HUES6 (cell line): ENCODE measurements at regions not wholly inside any gene's neighbourhood (a gene's known extent, or its start where the extent isn't known, plus 50 kb on each side); places are given as distances from the start of the nearest gene placed in this dataset.
"Not testable (repeated sequence)": the region's sequence is repeated elsewhere in the genome, so short reads cannot be mapped to it uniquely, and the experiment has no call there.

ENCODE experiments used
- H3K27ac ChIP-seq: 2 replicates; pipeline ENCODE4 v1.7.0; 2013; ENCODE audit warnings: low read depth, mild to moderate bottlenecking, low read length, inconsistent platforms
- H3K27me3 ChIP-seq: 2 replicates; pipeline ENCODE4 v1.6.1; 2013; ENCODE audit warnings: low read length; ENCODE audit not compliant: control insufficient read depth, insufficient read depth
- H3K36me3 ChIP-seq: 2 replicates; pipeline ENCODE4 v1.6.1; 2013; ENCODE audit warnings: low read length; ENCODE audit not compliant: control insufficient read depth, insufficient read depth
- H3K4me1 ChIP-seq: 2 replicates; pipeline ENCODE4 v1.6.1; 2013; ENCODE audit warnings: low read length; ENCODE audit not compliant: control insufficient read depth, insufficient read depth
- H3K4me3 ChIP-seq: 2 replicates; pipeline ENCODE4 v1.5.1; 2013; ENCODE audit warnings: low read depth, low read length
- H3K9ac ChIP-seq: one replicate; pipeline ENCODE4 v1.6.1; 2013; ENCODE audit warnings: mild to moderate bottlenecking, low read length
- H3K9me3 ChIP-seq: 2 replicates; pipeline ENCODE4 v1.6.1; 2013; ENCODE audit warnings: low read depth, low read length; ENCODE audit not compliant: control insufficient read depth, insufficient read depth

DNA sequence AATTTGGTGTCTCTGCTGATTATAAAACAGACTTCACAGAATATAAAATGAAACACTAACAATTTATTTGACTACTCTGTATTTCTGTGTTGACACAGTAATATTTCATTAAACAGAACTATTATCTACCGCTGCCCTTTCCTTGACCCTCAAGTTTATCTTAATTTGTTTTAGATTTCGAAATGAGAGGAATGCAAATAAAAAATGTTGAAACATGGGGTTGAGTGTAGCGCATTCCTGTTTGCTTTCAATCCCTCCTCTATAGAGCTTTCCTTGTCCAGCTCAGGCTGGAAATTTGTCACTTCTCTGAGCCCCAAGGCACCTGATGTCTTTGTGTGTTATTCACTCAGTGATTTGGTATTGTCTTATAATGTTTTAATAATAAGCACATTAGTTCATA lies 550.2 kb downstream of the ZBBX start:
- H3K9ac ChIP-seq = no peak overlapping the region
- H3K27me3 ChIP-seq = no peaks in the 10 kb centered on the region
- H3K4me3 ChIP-seq = no peak overlapping the region
- H3K36me3 ChIP-seq = no peaks in the 10 kb centered on the region
- no peak overlapping the region for H3K27ac ChIP-seq
- no peaks in the 10 kb centered on the region for H3K9me3 ChIP-seq
- H3K4me1 ChIP-seq = no peaks in the 10 kb centered on the region

DNA sequence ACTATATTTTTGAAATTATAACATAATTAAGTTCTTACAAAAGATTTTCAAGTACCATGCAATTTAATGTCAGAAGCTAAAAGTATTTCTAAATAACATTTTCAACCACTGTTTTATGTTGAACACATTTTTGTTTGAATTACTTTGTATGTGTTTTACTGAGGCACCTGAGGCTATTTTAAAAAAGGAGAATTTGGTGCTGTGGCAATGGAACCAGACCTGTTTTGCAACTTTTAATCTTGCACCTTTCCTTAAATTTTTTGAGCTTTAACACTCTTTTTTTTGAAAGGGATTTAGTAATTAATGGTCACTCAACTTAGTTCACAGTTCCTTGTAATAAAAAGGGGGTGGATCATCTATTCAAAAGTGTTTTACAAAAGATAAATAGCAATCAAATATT lies 561.6 kb downstream of the ZBBX start:
- Histone ChIP-seq H3K9ac (no peak overlapping the region), H3K36me3 (no peaks in the 10 kb centered on the region)

DNA sequence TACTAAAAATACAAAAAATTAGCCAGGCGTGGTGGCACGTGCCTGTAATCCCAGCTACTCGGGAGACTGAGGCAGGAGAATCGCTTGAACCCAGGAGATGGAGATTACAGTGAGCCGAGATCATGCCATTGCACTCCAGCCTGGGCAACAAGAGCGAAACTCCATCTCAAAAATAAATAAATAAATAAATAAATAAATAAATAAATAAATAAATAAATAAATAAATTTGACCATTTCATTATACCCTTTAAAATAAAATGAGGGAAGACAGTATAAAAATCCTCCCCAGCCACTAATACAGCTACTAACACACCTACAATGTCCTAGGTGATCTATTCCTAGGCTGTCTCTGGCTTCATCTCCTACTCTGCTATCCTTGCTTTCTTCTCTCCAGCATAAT lies 562.8 kb downstream of the ZBBX start:
- not testable (repeated sequence) for H3K9ac ChIP-seq, H3K4me3 ChIP-seq, H3K36me3 ChIP-seq, H3K9me3 ChIP-seq, H3K4me1 ChIP-seq, H3K27ac ChIP-seq, H3K27me3 ChIP-seq

More for the DNA sequence above, 561.6 kb downstream of the ZBBX start:
- H3K4me1 ChIP-seq = no peaks in the 10 kb centered on the region
- H3K27me3 ChIP-seq = no peaks in the 10 kb centered on the region
- H3K4me3 ChIP-seq = no peak overlapping the region
- H3K27ac ChIP-seq = no peak overlapping the region
- no peaks in the 10 kb centered on the region for H3K9me3 ChIP-seq

DNA sequence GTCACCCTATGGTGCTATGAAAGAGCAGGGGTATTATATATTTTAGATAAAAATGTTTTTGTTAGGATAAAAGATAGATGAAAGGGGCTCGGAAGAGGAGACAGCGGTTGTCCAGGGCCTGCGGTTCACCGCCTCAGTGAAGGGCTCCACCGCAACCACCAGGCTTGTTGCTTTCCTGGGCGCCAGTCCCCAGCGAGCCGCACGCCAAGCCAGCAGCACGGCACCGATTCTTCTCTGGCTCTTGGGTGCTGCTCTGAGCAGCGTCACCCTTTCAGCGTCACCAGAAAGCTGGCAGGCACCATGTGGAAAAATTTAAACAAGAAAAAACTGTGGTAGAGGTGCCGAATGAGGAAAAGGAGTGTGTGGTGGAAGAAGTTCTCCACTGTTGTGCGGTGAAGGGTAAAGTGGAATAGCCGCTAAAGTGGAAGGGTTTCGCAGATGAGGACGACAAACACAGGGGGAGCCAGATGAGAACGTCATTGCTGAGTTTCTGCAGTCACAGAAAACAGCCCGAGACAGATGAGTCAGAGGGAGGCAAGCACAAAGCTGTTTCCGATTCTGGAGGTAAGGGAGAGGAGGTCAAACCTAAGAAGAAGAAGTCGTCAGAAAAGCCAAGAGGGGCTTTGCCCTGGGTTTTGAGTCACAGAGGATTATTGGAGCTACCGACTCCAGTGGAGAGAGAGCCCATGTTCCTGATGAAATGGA lies 569.2 kb downstream of the ZBBX start:
- Histone ChIP-seq H3K36me3 (no peaks in the 10 kb centered on the region), H3K4me1 (no peaks in the 10 kb centered on the region), H3K4me3 (no peak overlapping the region), H3K27ac (no peak overlapping the region), H3K9ac (no peak overlapping the region), H3K9me3 (no peaks in the 10 kb centered on the region), H3K27me3 (no peaks in the 10 kb centered on the region)

DNA sequence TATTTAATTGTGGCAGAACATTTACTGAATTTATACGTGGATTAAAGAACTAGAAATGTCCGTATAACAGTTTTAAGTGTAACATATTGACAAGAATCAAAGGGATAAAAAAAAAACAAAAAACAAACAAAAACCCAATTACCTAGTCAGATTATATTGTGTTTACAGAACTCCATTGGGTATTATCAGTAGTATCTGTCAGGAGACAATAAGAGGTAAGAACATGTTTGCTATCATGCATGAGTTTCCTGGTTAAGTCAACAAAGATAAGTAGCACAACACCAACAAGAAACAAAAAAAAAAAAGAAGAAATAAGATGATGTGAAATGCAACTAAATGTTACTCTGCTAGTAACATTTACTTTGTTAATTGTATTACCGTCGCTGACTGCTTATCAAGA lies 570.6 kb downstream of the ZBBX start:
- Histone ChIP-seq H3K4me3 (no peak overlapping the region), H3K4me1 (no peaks in the 10 kb centered on the region), H3K9ac (no peak overlapping the region), H3K9me3 (no peaks in the 10 kb centered on the region), H3K36me3 (no peaks in the 10 kb centered on the region), H3K27ac (no peak overlapping the region), H3K27me3 (no peaks in the 10 kb centered on the region)

DNA sequence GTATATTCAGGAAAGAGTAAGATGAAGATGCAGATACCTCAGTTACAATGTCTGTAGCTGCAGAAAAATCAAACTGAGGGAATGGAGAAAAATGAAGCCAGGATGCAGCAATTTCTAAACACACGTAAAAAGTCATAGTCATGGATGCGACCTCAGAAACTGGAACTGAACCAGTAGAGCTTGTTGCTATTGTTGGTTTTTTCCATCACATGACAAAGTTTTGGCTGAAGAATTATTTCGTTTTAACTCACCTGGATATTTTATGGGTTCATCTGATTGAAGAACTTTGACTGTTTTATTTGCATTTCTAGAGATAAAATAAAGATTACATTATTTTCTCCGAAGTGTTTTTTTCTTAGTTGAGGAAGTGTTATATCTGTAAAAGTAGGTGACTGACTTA lies 591.2 kb downstream of the ZBBX start:
- Histone ChIP-seq H3K27ac (no peak overlapping the region), H3K27me3 (no peaks in the 10 kb centered on the region), H3K4me1 (no peaks in the 10 kb centered on the region), H3K36me3 (no peaks in the 10 kb centered on the region), H3K9me3 (no peaks in the 10 kb centered on the region), H3K9ac (no peak overlapping the region), H3K4me3 (no peak overlapping the region)

DNA sequence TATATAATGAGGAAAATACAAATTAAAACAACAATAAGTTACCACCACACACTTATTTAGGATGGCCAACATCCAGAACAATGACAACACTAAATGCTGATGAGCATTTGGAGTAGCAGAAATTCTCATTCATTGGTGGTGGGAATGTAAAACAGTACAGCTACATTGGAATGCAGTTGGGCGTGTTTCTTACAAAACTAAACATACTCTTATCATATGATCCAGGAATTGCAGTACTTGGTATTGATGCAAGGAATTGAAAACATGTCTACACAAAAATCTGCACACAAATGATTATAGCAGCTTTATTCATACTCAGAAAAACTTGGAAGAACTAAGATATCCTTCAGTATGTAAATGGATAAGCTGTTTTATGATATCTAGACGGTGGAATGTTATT lies 594.2 kb downstream of the ZBBX start:
- Histone ChIP-seq H3K9ac (no peak overlapping the region), H3K36me3 (no peaks in the 10 kb centered on the region)

DNA sequence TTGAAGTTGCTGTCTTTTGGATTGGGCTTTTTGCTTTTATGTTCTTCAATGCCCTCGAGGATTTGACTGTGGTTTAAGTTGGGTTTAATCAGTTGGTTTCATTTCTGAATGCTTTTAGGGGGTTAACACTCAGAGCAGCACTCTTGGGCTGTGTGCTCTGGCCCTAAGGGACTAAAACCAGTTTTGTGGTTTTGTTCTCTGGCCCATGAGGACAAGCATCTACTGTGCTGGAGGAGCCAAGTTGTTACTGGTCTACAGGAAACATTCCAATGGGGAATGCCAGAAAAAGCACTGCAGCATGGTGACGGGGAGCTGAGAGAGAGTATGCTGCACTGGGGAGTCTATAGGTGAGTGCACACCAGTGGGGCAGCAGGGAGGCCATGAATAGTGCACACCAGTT lies 596.9 kb downstream of the ZBBX start:
- H3K4me1 ChIP-seq = no peaks in the 10 kb centered on the region
- H3K9ac ChIP-seq = no peak overlapping the region
- H3K27ac ChIP-seq = no peak overlapping the region
- H3K4me3 ChIP-seq = no peak overlapping the region
- H3K27me3 ChIP-seq = no peaks in the 10 kb centered on the region
- H3K9me3 ChIP-seq = no peaks in the 10 kb centered on the region
- no peaks in the 10 kb centered on the region for H3K36me3 ChIP-seq

More for the DNA sequence above, 594.2 kb downstream of the ZBBX start:
- Histone ChIP-seq H3K27ac (no peak overlapping the region), H3K27me3 (no peaks in the 10 kb centered on the region), H3K4me1 (no peaks in the 10 kb centered on the region), H3K4me3 (no peak overlapping the region), H3K9me3 (no peaks in the 10 kb centered on the region)

DNA sequence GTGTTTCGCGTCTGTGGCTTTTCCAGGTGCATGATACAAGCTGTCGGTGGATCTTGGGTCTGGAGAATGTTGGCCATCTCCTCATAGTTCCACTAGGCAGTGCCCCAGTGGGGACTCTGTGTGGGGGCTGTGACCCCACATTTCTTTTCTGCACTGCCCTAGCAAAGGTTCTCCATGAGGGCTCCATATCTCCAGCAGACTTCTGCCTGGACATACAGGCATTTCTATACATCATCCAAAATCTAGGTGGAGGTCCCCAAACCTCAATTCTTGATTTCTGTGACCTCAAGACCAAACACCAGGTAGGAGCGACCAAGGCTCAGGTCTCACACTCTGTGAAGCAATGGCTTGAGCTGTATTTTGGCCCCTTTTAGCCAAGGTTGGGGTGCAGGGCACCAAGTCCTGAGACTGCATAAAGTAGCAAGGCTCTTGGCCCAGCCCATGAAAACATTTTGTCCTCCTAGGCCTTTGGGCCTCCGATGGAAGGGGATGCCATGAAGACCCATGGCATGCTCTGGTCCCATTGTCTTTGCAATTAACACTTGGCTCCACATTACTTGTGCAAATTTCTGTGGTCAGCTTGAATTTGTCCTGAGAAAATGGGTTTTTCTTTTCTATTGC lies 615.3 kb downstream of the ZBBX start:
- no peaks in the 10 kb centered on the region for H3K27me3 ChIP-seq
- no peak overlapping the region for H3K27ac ChIP-seq
- H3K4me1 ChIP-seq = no peaks in the 10 kb centered on the region
- no peak overlapping the region for H3K4me3 ChIP-seq
- H3K36me3 ChIP-seq = no peaks in the 10 kb centered on the region
- no peak overlapping the region for H3K9ac ChIP-seq
- peaks cover 23% of the 10 kb centered on the region for H3K9me3 ChIP-seq

DNA sequence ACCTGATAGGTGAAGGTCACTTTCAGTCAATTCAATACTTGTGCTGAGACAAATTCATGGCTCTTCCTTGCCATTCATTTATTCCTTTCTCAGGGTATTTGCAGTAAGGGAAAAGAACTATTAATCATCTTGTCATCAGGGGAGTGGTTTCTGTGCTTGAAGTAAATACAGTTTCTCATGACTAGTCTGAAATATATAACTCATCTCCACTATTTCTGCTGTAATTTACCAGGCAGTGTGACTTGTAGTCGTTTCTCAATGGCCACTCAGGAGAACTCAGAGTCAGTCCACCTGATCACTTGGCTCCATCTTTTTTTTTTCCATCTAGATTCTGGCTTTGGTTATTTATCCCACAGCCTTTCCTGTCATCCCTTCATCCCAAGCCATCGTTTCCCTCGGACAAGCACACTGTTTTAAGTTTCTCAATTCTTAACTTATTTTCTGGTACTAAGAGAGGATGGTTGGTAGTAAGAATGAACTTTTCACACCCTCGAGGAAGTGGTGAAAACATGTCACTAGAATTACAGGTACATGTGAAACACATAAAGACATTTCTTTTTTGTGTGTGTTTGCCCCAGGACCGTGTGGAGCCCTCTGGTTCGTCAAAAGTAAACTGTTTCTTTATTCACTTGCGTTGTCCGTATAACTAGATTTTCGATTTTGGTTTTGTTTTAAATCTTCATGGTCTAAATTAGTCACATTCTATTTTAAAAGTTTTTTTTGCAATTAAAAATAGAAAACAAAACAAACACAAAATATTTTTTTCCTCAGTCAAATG lies 620.2 kb downstream of the ZBBX start:
- H3K27me3 ChIP-seq = no peaks in the 10 kb centered on the region
- H3K9ac ChIP-seq = no peak overlapping the region
- H3K4me1 ChIP-seq = no peaks in the 10 kb centered on the region
- H3K27ac ChIP-seq = no peak overlapping the region
- H3K4me3 ChIP-seq = no peak overlapping the region
- no peaks in the 10 kb centered on the region for H3K36me3 ChIP-seq
- H3K9me3 ChIP-seq = peaks cover 12% of the 10 kb centered on the region

DNA sequence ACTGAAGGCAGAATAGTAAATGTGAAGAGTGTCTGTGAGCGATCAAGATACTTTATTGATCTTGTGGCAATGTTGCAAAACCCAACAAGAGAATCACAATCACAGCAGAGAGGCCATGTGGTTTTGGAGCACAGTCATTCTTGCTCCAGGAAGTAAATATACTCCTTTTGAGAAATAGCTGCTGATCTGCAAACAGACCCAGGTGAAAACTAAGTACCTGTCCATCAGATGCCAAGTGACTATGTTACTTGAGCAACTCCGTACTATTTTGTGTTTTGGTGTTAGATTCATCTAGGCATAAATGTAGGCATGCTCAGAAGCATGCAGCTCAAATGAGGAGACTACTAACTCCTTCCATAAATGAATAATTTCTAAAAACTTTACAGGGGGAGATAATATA lies 627.9 kb downstream of the ZBBX start:
- Histone ChIP-seq H3K27ac (no peak overlapping the region), H3K27me3 (no peaks in the 10 kb centered on the region), H3K4me3 (no peak overlapping the region), H3K36me3 (no peaks in the 10 kb centered on the region), H3K4me1 (no peaks in the 10 kb centered on the region), H3K9ac (no peak overlapping the region), H3K9me3 (no peaks in the 10 kb centered on the region; the same call in 1 of the 2 replicates)
